DND-41 (cell line): ENCODE measurements at regions not wholly inside any gene's neighbourhood (a gene's known extent, or its start where the extent isn't known, plus 50 kb on each side); places are given as distances from the start of the nearest gene placed in this dataset.
A peak's percentile ranks its signal among the peaks of the same experiment; 100 is the strongest.

Experiments
- ATAC-seq: fragments of 200-7000 bp; cut with Tn5 transposase; 3 replicates; pipeline ENCODE4 v1.9.1; 2021; ENCODE audit warnings: low read depth; ENCODE audit not compliant: insufficient read depth
- DNase-seq: peaks from one replicate; pipeline ENCODE4 v3.0.0-alpha.2; 2020
- H2AFZ ChIP-seq: 2 replicates; pipeline ENCODE4 v1.6.0; 2012; ENCODE audit warnings: low read depth, low read length
- H3K27ac ChIP-seq: 2 replicates; pipeline ENCODE4 v1.5.1; 2012; ENCODE audit warnings: low read length, inconsistent platforms
- H3K27me3 ChIP-seq: fragments of 200-600 bp; sonication (generic); 2 replicates; pipeline ENCODE4 v1.6.0; 2012; ENCODE audit warnings: low read length, mild to moderate bottlenecking, inconsistent platforms; ENCODE audit not compliant: insufficient read depth, poor library complexity
- H3K36me3 ChIP-seq: 2 replicates; pipeline ENCODE4 v1.5.1; 2012; ENCODE audit warnings: low read length, inconsistent platforms; ENCODE audit not compliant: insufficient read depth
- H3K4me1 ChIP-seq: 2 replicates; pipeline ENCODE4 v1.5.1; 2012; ENCODE audit warnings: mild to moderate bottlenecking, low read length; ENCODE audit not compliant: insufficient read depth
- H3K4me2 ChIP-seq: 2 replicates; pipeline ENCODE4 v1.6.0; 2012; ENCODE audit warnings: mild to moderate bottlenecking, moderate library complexity, low read length, inconsistent platforms; ENCODE audit not compliant: insufficient read depth
- H3K4me3 ChIP-seq, 2 experiments: fragments of 200-600 bp in 1 of 2; shearing (Covaris generic) in 1 of 2; 2 replicates each; pipeline ENCODE4 v1.5.1; 2012 to 2016; ENCODE audit warnings: inconsistent platforms in 2 of 2, low read length in 2 of 2, mild to moderate bottlenecking in 2 of 2, low read depth in 1 of 2, moderate library complexity in 1 of 2
- H3K79me2 ChIP-seq: 2 replicates; pipeline ENCODE4 v1.6.0; 2012; ENCODE audit warnings: low read length, inconsistent platforms; ENCODE audit not compliant: insufficient read depth
- H3K9ac ChIP-seq: 2 replicates; pipeline ENCODE4 v1.6.0; 2012; ENCODE audit warnings: low read depth, mild to moderate bottlenecking, inconsistent platforms, low read length, moderate library complexity
- H3K9me3 ChIP-seq: 2 replicates; pipeline ENCODE4 v1.5.1; 2012; ENCODE audit warnings: low read length, moderate library complexity, mild to moderate bottlenecking, inconsistent platforms; ENCODE audit not compliant: insufficient read depth, severe bottlenecking
- H4K20me1 ChIP-seq: 2 replicates; pipeline ENCODE4 v1.6.0; 2012; ENCODE audit warnings: low read length; ENCODE audit not compliant: insufficient read depth
- EZH2 ChIP-seq: IDR thresholded peaks from 3 replicates; pipeline ENCODE4 v1.6.1; 2012; ENCODE audit warnings: borderline replicate concordance, low read depth, mild to moderate bottlenecking, moderate library complexity, low read length, inconsistent platforms; ENCODE audit not compliant: severe bottlenecking
- TF ChIP-seq, protein P1 (sequence below): IDR thresholded peaks from 2 replicates; pipeline ENCODE4 v1.5.1; 2012; ENCODE audit warnings: borderline replicate concordance, low read length, moderate library complexity, mild to moderate bottlenecking; ENCODE audit not compliant: poor library complexity, severe bottlenecking; ENCODE audit errors: extremely low read depth

DNA sequence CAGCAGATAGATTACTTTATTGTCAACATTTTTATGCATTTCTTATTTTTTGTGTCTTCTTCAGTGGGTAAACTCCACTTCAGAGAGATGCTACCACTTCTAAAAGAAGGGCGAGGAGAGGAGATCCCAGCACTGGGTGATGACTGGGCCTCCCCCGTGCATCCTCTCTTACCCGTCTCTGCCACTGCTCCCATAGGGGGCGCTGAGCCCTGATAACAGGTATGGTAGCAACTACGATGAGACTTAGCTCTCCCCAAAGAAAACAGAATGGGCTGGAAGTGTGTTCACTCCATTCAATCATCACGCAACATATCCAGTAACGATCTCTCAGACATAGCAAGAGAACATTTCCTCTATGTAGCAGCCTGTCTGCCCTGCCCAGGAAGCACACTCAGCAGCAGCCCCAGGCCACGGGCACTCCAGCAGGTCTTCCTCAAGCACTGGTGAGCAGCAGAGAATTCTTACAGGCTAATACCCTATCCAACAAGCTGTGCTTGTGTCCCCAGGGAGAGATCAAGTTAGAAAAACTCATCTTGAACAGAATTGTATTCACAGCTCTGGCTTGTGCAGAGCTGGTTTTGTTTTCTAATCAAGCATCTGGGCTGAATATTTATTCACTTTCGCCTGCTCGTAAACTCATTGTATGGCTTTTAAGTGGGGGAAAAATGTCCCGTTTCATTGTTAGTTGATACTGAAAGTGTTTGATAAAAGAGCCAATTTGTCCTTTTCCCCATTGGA, 533.1 kb upstream of the CDH4 start:
- TF ChIP-seq EZH2 = no peak
- TF ChIP-seq, protein P1, sequence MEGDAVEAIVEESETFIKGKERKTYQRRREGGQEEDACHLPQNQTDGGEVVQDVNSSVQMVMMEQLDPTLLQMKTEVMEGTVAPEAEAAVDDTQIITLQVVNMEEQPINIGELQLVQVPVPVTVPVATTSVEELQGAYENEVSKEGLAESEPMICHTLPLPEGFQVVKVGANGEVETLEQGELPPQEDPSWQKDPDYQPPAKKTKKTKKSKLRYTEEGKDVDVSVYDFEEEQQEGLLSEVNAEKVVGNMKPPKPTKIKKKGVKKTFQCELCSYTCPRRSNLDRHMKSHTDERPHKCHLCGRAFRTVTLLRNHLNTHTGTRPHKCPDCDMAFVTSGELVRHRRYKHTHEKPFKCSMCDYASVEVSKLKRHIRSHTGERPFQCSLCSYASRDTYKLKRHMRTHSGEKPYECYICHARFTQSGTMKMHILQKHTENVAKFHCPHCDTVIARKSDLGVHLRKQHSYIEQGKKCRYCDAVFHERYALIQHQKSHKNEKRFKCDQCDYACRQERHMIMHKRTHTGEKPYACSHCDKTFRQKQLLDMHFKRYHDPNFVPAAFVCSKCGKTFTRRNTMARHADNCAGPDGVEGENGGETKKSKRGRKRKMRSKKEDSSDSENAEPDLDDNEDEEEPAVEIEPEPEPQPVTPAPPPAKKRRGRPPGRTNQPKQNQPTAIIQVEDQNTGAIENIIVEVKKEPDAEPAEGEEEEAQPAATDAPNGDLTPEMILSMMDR = peak; percentile 44
- Histone ChIP-seq H3K4me3 (no peak overlapping the region), H3K27ac (no peak overlapping the region), H3K4me1 (no peaks in the 10 kb centered on the region), H3K27me3 (no peaks in the 10 kb centered on the region), H3K4me2 (no peak overlapping the region), H2AFZ (no peak overlapping the region), H3K9ac (no peak overlapping the region), H3K9me3 (no peaks in the 10 kb centered on the region), H4K20me1 (no peaks in the 10 kb centered on the region), H3K36me3 (no peaks in the 10 kb centered on the region), H3K79me2 (no peaks in the 10 kb centered on the region)
- DNase-seq (peak; percentile 15), ATAC-seq (no peak)

DNA sequence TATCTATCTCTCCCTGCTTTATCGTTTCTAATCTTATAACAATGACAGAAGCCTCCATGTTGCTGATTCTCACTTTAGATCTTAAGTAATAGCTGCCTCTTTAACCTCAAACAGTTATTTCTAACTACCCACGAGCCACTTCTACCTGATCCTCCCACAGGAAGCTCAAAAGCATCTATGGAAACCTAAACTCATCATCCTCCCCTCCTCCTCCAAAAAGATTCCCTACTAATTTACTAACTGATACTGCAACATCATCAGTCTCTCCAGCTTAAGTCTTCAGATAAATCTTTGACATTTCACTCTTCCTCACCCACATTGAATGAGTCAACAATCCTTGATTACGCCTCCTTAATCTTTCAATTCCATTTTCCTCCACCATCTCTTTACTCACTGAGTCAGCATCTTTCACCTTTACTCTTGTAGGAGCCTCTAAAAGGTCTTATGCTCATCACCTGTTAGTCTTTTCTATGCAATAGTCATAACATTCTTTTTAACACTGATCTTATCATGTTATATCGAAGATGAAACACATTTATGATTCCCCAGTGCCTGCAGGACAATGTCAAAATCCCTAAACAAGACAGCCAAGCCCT, 526.7 kb upstream of the CDH4 start:
- Histone ChIP-seq H3K4me3 (no peak overlapping the region), H2AFZ (no peak overlapping the region), H3K79me2 (no peaks in the 10 kb centered on the region), H3K9me3 (no peaks in the 10 kb centered on the region), H3K27ac (no peak overlapping the region), H3K27me3 (peaks cover 11% of the 10 kb centered on the region), H3K9ac (no peak overlapping the region), H4K20me1 (no peaks in the 10 kb centered on the region), H3K4me1 (no peaks in the 10 kb centered on the region), H3K36me3 (no peaks in the 10 kb centered on the region), H3K4me2 (no peak overlapping the region)
- ATAC-seq (no peak), DNase-seq (no peak)
- TF ChIP-seq, protein P1 = no peak
- TF ChIP-seq EZH2 = no peak

DNA sequence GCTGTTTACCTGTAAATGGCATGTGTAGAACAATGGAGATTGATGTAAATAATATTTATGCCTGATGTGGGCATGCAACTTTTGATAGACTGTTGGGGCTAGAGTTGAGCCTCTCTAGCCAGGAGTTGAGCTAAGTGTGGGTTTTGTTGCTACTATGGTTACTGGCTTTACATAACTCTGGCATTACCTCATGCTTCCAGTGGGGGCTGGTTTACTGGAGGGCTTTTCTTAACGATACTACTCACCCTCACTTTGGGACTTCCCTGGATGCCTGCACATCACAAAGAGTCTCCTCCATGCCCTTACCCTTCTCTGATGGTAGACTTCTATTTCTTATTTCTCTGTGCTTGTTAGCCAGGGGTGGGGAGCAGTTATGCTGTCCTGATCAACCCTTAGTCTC, 524.6 kb upstream of the CDH4 start:
- H3K4me1 ChIP-seq = no peaks in the 10 kb centered on the region
- H3K4me2 ChIP-seq = no peak overlapping the region
- no peaks in the 10 kb centered on the region for H3K36me3 ChIP-seq
- DNase-seq (no peak), ATAC-seq (no peak)
- no peak overlapping the region for H3K4me3 ChIP-seq
- TF ChIP-seq, protein P1 = no peak
- TF ChIP-seq EZH2 = no peak
- H3K9ac ChIP-seq = no peak overlapping the region
- H3K79me2 ChIP-seq = no peaks in the 10 kb centered on the region
- no peaks in the 10 kb centered on the region for H3K9me3 ChIP-seq
- H3K27ac ChIP-seq = no peak overlapping the region
- H2AFZ ChIP-seq = no peak overlapping the region
- no peaks in the 10 kb centered on the region for H4K20me1 ChIP-seq
- H3K27me3 ChIP-seq = peaks cover 11% of the 10 kb centered on the region
